NCI-H2029 (cell line): ENCODE measurements at regions not wholly inside any gene's neighbourhood (a gene's known extent, or its start where the extent isn't known, plus 50 kb on each side); places are given as distances from the start of the nearest gene placed in this dataset.
"Not testable (repeated sequence)": the region's sequence is repeated elsewhere in the genome, so short reads cannot be mapped to it uniquely, and the experiment has no call there.

Source experiments
- DNase-seq: peaks from one replicate; lab custom pipeline; 2025; lab: John Stamatoyannopoulos, UW

DNA sequence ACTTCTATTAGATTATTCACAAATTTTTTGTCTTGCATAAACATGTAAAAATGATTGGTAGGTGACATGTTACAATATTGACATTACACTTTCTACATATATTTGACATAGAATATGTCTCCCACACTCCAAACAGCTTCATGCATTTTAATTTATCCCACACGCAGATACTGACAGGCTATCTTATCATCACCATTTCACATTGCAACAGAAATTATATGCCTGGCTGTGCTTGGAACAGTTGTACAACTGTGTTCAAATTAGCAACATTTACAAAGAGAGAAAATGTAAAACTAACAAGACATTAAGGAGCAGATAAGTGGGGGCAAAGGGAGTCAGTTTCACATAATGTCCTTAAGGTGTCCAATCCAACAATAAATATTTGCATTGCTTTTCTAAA is 1208.5 kb downstream of the NSUN3 start:
- no peak for DNase-seq

DNA sequence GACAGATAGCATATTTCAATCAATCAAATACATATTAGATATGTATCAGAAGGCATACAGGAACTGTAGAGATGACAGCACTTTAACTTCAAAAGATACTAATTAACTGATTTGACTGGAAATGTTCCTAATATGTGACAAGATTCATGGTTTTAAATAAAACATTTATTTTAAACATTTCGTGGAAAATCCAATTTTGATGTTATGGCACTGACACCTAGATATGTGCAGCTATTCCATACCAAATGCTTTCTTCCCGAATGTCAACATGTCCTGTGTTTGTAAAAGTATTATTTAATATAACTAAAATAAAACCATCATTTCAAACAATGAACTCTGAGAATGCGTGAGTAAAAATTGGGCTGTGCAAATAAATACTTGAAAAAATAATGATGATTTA is 1209.3 kb downstream of the NSUN3 start:
- DNase-seq = no peak

GRCh38 chr3:95272781-95273180 is 1209.9 kb downstream of the NSUN3 start:
- DNase-seq = no peak

GRCh38 chr3:95277613-95278012 is 1214.8 kb downstream of the NSUN3 start:
- no peak for DNase-seq

- no peak for DNase-seq
Observed at GRCh38 chr3:95280711-95281352, 1218.0 kb downstream of the NSUN3 start.

- DNase-seq = no peak
Observed at GRCh38 chr3:95289295-95289694, 1226.4 kb downstream of the NSUN3 start.

DNA sequence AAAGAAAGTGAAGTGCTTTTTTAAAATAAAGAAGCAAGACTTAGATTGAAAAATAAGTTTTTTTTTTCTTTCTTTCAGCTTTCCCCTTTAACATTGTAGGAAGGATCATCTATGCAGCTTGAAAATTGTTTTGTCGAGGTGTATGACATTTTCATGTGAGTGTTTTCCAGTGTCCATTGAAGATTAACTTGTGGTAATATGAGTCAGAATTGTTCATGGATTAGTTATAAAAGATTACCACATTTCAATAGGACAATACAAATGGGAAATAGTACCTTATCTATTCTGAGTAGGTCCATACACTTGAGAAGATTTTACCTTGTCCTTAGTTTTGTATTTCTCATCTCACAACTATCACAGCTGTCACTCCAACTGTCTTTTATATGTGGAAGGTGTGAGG is 1234.7 kb downstream of the NSUN3 start:
- DNase-seq = no peak

DNA sequence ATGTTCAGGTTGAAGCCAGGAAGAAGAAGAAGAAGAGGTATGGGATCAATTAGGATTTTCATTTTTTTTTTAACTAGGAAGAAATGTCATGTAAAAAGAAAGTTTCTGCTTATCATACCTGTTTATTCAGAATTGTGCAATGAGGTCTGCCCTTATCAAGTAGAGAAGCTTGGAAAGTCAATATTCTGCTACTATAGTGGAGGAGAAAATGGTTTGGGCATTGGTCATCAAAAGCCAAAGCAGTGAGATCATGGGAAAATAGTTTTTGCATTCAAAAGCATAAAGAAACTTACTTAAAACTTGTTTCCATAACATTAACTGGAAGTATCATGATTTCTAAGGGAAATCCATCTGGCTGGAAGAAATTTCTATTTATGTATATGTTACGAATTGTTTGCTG is 1239.2 kb downstream of the NSUN3 start:
- no peak for DNase-seq

DNA sequence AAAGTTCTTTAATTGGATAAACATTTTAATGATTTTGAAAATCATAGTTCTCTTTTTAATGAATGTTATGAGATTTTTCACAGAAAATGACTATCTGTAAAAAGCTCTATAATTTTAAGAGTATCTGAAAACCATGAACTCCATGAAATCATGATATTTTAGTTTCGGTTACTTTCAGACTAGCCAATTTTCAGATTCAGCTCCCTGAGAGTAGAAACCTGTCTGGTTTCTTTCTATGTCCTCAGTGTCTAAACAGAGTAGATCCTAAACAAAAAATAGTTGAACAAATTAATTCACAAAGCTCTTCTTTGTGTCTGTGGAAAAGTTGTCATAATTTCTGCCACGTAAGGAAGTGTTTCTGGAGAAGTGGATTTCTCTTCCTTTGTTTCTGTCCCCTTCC is 1247.7 kb downstream of the NSUN3 start:
- no peak for DNase-seq

DNA sequence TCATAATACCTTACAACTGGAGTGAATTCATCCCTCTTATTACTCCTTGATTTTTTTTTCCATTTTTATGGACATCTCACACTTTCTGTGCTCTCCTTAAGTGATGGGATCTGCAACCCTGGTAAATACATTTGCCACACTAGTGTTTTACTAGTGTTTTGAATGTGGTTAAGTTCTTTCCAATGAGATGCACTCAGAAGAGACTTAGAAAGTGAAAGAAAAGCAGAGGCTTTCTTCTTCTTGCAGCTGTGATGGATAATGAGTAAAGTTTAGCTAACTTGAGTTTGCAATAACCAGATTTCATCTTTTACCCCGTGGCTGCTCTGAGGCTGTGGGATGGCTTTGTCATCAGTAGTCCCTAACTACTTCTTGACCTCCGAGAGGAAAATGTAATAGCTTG is 1248.4 kb downstream of the NSUN3 start:
- DNase-seq = no peak

DNA sequence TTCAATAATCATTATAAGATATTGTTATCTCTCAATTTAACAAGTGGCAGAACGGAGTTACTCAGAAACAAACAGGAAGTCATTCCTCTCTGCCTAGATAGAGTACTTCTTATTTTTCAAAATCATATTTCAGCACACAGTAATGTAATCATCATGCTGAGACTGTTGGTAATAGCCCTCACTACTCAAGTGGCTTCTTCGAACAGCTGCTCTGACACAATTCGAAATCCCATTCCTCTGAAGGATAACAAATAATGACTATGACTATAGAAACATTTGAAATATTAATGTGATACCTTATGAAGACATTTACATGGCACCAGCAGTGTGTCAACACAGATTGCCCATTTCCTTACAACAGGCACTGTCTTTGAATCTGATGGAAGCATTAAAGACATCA is 1249.8 kb downstream of the NSUN3 start:
- no peak for DNase-seq

GRCh38 chr3:95319921-95320494 is 1257.1 kb downstream of the NSUN3 start:
- no peak for DNase-seq

DNA sequence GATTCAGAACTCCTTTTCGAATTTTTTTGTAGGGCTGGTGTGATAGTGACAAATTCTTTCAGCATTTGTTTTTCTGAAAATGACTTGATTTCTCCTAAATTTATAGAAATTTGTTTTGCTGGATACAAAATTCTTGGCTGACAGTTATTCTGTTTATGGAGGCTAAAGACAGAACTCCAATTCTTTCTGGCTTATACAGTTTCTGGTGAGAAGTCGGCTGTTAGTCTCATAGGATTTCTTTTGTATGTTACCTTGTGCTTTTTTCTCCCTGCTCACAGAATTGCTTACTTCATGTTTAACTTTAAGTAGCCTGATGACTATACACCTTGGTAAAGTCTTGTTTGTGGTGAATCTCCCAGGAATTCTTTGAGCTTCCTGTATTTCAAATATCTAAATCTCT is 1264.6 kb downstream of the NSUN3 start:
- no peak for DNase-seq

GRCh38 chr3:95333826-95334225 is 1271.0 kb downstream of the NSUN3 start:
- no peak for DNase-seq

- no peak for DNase-seq
Observed at GRCh38 chr3:95334461-95334860, 1271.6 kb downstream of the NSUN3 start.

- DNase-seq = no peak
Observed at GRCh38 chr3:95335517-95335916, 1272.7 kb downstream of the NSUN3 start.

DNA sequence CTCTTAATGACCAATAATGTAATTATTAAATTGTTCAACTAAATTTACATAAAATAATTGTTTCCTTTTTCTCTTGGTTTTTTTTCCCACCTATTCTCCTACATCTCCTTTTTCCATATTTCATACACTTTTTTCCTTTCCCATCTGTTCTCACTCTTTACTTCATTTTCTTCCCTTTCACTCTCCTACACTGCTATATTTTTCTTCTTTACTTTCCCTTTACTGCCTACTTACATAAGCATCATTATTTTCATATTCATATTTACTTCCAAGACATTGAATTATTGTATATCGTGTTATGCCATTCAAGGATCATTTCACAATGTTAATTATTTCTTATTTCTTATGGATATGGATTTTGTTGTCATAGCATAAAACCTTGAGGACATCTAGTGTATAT is 1275.6 kb downstream of the NSUN3 start:
- no peak for DNase-seq

- DNase-seq = no peak
Observed at GRCh38 chr3:95341314-95341713, 1278.5 kb downstream of the NSUN3 start.

- DNase-seq = no peak
Observed at GRCh38 chr3:95343228-95343627, 1280.4 kb downstream of the NSUN3 start.

DNA sequence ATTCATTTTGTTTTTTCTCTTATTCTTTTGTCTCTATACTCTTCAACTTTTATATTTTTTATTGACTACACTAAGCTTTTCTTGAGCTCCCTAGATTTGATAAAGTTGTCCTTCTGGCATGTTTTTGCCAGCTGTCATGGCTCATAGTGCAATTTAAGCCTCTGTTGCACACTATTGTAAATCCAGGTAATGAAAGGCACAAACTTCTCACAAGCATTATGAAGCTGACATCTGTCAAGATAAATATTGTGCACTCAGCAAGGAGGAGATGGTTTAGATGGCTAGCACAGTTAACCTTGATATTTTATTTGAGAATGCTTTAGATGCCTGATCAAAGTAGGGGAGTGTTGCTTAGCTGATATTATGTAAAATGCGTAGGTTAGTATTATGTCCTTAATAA is 1280.9 kb downstream of the NSUN3 start:
- DNase-seq = no peak

DNA sequence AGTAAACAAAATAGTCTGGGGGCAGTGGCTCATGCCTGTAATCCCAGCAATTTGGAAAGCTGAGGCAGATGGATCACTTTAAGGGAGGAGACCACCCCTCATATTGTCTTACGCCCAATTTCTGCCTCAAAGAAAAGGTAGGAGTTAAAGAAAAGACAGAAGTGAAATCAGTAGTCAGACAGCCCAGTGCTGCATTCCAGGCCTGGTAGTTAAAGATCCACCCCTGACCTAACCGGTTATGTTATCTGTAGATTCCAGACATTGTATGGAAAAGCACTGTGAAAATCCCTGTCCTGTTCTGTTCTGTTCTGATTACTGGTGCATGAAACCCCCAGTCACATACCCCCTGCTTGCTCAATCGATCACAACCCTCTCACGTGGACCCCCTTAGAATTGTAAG is 1285.1 kb downstream of the NSUN3 start:
- not testable (repeated sequence) for DNase-seq

DNA sequence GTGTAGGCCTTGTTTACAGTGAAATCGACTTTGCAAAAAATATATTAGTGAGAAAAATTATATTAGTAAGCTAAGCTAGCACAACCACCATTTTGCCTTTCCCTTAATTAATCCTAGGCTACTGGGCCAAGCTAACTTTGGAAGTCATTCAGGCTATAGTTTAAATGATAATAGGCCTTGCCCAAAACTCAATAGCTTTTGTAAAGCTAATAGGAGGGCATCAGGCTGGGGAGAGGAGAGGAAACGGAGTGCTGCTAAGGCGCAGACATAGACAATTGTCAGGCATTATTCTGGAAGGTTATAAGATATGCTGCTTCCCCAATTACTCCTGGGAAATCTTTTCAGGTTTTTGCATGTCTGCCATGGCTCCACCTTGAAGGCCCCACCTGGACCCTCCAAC is 1286.0 kb downstream of the NSUN3 start:
- DNase-seq = no peak

DNA sequence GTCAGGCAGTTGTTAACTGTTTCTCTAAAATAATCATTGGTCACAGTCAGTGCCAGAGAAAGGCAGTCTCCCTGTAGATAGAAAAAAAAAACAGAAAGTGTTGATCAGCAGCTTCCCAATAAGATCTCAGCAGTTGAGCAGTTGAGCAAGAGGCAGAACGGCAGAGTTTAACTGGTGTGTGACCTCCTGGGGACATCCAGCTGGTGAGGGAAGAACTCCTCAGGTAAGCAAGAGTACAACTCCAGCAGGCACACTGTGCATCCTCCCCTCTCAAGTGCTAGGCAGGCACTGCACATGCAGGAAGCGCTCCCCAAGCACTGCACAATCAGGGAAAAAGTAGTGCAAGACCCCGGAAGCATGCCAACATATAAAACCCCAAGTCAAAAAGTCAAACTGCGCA is 1287.2 kb downstream of the NSUN3 start:
- no peak for DNase-seq

- DNase-seq = no peak
Observed at GRCh38 chr3:95351158-95351557, 1288.3 kb downstream of the NSUN3 start.
